ENCODE measurements at regions not wholly inside any gene's neighbourhood (a gene's known extent, or its start where the extent isn't known, plus 50 kb on each side); places are given as distances from the start of the nearest gene placed in this dataset.
"Not testable (repeated sequence)": the region's sequence is repeated elsewhere in the genome, so short reads cannot be mapped to it uniquely, and the experiment has no call there.

DNA sequence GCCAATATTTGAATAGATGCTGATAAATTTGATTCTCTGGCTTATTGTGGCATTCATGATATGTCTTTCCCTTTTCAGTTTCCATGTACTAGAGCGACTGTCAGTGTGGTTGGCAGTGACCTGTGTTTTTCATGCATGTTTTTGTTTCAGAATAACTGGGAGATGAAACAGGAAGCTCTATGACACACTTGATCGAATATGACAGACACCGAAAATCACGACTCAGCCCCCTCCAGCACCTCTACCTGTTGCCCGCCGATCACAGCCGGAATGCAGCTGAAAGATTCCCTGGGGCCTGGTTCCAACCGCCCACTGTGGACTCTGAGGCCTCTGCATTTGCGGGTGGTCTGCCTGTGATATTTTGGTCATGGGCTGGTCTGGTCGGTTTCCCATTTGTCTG lies 226.8 kb upstream of the PLGLB2 start:
- H3K27me3 ChIP-seq (ENCODE audit: control insufficient read depth, insufficient read depth, low read length); H3K36me3 ChIP-seq (ENCODE audit: control insufficient read depth, insufficient read depth, low read length); FAIRE-seq; H3K4me3 ChIP-seq (ENCODE audit: low read depth, low read length); DNase-seq (ENCODE audit: low read depth): not testable (repeated sequence)

DNA sequence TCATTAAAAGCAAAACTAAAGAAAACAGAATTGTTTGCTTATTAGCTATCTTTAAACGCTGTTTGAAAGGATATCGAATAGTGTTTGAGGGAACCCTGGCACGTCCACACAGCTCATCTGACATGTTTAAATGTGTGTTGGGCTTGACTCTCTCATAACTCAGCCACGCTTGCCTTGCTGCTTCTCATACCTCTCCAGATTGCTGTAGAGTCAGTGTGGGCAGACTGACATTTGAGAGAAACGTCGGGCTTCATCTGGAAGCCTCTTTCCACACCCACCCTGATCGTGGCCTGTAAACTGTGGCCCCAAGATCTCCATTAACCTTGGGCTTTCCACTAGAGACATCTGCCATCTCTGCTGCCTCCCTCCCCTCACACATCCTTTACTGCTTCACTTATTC lies 226.4 kb upstream of the PLGLB2 start:
- not testable (repeated sequence) for FAIRE-seq; H3K36me3 ChIP-seq (ENCODE audit: control insufficient read depth, insufficient read depth, low read length); H3K27me3 ChIP-seq (ENCODE audit: control insufficient read depth, insufficient read depth, low read length); DNase-seq (ENCODE audit: low read depth); H3K4me3 ChIP-seq (ENCODE audit: low read depth, low read length)

DNA sequence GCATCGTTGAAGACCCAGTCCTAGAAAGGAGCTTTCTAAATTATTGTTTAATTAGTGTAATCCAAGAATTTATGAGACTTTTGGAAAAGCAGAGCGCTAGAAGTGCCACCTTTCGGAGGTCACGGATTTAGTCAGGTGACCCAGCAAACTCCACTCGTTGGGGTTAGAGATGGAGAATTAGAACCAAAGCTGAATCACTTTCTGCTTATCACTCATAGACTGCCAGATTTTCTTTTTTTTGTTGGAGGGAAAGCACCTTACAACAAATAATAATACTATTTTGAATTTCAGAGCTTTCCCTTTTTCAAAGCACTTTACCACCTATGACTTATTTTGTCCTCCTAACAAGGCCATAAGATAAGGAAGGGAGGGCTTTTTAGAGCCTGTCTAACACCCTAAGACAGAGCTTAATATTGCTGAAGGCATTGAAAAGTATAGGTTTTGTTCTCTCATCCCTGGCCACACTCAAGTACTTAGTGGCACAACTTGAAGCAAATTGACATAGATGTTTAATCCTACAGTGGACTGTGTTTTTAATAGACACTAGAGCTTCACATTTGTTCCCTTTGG lies 223.2 kb upstream of the PLGLB2 start:
- H3K27me3 ChIP-seq (ENCODE audit: control insufficient read depth, insufficient read depth, low read length); H3K36me3 ChIP-seq (ENCODE audit: control insufficient read depth, insufficient read depth, low read length); DNase-seq (ENCODE audit: low read depth); H3K4me3 ChIP-seq (ENCODE audit: low read depth, low read length); FAIRE-seq: not testable (repeated sequence)

DNA sequence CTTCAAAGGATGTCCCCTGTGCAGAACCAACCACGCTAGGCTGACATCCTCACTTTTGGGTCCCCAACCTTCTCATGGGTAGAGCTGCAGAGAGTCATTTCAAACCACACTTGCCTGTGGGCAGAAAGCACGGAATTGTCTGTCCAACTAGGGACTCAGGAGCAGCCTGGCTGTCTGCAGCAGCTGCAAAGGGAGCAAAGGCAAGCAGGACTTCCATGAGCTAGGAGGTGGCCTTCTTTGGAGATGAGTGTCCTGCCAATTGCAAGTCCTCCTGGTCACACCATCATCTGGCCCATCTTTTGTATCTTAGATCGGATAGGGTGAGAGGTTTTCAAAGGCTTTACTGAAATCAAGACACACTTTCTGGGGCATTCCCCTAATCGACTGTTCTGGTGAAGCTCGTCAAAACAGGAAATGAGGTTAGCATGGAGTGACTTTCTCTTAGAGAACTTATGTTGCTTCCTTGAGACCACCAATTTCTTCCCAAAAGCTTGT lies 222.3 kb upstream of the PLGLB2 start:
- not testable (repeated sequence) for H3K4me3 ChIP-seq (ENCODE audit: low read depth, low read length); FAIRE-seq; DNase-seq (ENCODE audit: low read depth); H3K27me3 ChIP-seq (ENCODE audit: control insufficient read depth, insufficient read depth, low read length); H3K36me3 ChIP-seq (ENCODE audit: control insufficient read depth, insufficient read depth, low read length)

DNA sequence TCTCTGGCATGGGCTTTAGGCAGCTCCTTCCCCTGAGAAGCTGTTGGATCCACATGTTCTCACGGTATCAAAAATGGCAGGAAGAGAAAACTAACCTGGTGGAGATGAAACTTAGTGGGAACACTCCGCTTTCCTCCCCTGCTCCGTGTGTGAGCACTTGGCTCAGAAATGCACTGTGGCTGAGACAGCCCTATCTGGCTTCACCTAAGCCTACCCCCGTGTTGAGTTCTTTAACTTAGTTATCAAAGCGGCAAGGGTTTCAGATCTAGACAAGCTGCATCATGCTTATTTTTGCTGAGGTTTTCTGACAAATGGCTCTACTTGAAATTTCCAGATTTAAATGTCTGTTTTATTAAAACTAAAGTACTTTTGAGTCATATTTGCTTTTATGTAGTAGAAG lies 221.6 kb upstream of the PLGLB2 start:
- not testable (repeated sequence) for DNase-seq (ENCODE audit: low read depth); H3K36me3 ChIP-seq (ENCODE audit: control insufficient read depth, insufficient read depth, low read length); FAIRE-seq

DNA sequence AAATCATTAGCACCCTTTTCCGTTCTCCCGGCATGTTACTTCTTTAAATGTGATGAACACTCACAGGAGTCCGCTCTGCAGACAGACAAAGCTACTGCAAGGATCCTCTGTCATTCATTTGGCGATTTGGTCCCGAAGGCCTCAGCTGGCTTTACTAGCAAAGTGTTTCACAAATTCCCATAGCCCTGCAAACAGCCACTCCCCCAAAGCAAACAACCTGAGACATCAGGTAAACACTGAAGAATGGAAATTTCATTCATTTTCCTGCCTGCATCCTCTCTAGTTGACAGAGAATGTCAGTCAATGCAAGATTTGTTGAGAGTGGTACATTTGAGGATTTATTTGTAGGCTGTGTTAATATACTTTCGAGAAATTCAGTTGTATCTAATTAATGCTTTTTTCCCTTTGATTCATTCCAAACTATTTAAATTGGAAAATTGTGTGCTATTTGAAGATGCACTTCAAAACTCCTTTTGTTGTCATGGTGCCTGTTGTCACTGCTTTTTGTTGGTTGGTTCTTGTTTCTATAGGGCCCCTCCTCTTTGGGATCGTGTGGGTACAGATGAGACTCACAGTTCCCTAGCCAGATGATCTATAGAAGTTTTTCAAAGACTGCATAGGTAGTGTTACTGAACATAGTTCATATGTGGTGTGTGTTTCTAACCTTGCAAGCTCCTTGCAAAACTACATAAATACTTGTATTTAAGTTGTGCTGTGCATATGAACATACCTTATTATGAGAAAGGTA lies 215.7 kb upstream of the PLGLB2 start:
- not testable (repeated sequence) for DNase-seq (ENCODE audit: low read depth); H3K27me3 ChIP-seq (ENCODE audit: control insufficient read depth, insufficient read depth, low read length); H3K4me3 ChIP-seq (ENCODE audit: low read depth, low read length); H3K36me3 ChIP-seq (ENCODE audit: control insufficient read depth, insufficient read depth, low read length); FAIRE-seq

More for the DNA sequence above, 221.6 kb upstream of the PLGLB2 start:
- H3K27me3 ChIP-seq (ENCODE audit: control insufficient read depth, insufficient read depth, low read length); H3K4me3 ChIP-seq (ENCODE audit: low read depth, low read length): not testable (repeated sequence)

DNA sequence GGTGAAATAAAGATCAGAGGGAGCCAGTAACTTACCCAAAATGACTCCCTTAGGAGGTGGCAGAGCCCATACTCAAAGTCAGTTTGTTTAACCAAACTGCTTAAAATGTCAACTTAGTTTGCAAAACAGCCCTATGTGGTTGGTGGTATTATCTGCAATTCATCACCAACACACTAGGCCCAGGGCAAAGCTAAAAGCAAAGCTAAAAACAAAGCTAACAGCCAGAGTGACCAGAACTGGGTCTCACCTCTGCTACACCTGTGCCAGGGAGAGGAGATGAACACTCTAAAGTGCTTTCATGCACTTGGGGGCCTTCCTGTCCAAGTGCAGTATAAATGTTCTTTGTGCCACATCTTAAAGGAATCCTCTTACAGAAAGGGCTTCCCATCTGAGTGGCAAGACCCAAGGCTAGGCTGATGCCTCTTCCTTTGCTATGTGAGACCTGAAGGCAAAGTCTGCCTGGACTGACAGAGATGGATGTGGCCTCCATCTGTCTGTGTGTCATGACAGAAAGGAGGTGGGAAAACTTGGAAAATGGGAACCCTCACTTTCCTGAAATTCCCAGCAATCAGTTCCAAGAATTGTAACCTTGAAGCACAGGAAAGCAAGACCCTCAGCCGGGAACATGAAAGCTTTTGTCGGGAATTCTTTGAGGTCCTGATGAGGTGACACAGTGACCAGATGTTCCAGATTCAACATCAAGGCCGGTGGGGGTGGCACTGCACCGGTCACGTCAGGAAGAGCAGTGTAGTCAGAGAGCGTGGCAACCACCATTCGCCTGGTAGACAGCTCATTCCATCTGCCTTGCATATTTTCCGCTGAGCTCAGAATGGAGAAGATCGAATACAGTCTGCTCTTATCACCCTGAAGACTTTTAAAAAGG lies 214.3 kb upstream of the PLGLB2 start:
- not testable (repeated sequence) for FAIRE-seq; H3K27me3 ChIP-seq (ENCODE audit: control insufficient read depth, insufficient read depth, low read length); H3K4me3 ChIP-seq (ENCODE audit: low read depth, low read length); H3K36me3 ChIP-seq (ENCODE audit: control insufficient read depth, insufficient read depth, low read length); DNase-seq (ENCODE audit: low read depth)

DNA sequence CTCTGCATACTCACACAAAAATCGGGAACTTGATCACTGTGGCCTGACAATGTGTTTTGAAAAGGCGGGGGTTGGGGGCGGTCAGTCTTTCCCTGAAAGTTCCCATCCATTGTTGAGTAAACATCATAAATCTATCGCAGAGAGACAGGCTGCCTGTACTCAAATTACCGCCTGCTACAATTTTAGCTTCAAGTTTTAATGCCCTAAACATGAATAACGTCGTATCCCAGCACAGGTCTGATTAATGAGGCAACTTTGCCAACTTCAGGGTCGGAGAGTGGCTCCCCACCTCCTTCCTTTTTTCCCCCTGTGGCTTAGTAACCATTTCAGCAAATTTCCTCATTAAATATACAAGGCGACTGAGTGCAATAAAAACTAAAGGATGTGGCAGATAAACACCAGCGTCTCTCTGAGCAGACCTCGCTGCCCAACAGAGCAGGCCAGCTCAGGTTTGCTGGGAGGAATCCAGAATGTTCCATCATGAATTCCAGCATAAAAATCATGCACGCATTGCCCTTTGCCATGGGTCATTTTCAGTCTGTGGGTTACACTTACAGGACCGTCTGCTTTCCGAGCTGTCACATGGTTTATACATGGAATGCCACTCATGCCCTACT lies 213.5 kb upstream of the PLGLB2 start:
- FAIRE-seq; H3K27me3 ChIP-seq (ENCODE audit: control insufficient read depth, insufficient read depth, low read length); H3K36me3 ChIP-seq (ENCODE audit: control insufficient read depth, insufficient read depth, low read length); H3K4me3 ChIP-seq (ENCODE audit: low read depth, low read length); DNase-seq (ENCODE audit: low read depth): not testable (repeated sequence)

DNA sequence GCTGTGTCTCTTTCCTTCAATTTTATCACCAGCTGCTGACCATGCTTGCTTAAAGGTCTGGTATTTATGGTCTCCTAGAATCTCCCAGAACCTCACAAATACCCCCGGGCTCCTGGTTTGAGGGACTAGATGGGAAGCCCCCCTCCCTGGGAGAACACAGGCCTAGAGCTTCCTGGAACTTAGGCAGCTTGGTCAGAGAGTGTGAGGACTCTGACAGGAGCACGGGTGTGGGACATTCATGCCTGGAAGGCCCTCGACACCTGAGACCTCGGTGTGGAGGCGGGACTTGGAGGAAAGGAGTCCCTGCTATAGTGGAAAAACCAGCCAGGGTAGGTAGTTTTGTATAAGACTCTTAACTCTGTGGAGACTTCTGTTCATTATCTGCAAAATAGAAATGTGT lies 211.5 kb upstream of the PLGLB2 start:
- not testable (repeated sequence) for DNase-seq (ENCODE audit: low read depth)

DNA sequence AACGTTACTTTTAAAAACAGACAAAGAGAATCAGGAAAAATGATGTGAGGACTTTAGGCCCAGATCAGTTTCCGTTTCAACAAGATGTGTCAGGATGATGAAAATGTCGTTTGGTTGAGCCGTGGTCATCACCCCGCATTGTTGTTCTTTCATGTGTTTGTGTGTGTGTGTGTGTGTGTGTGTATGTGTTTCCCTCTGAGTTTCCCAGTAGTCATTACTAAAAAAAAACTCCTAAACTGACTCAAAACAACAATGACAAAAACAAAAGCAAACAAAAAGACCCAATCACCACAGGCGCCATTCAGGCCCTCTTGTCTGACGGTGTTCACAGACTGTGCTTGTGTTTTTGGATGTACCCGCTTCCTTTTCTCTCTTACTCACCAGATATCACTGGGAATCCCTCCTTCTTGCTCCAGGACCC lies 210.6 kb upstream of the PLGLB2 start:
- not testable (repeated sequence) for DNase-seq (ENCODE audit: low read depth); H3K36me3 ChIP-seq (ENCODE audit: control insufficient read depth, insufficient read depth, low read length); H3K4me3 ChIP-seq (ENCODE audit: low read depth, low read length); FAIRE-seq; H3K27me3 ChIP-seq (ENCODE audit: control insufficient read depth, insufficient read depth, low read length)

More for the DNA sequence above, 211.5 kb upstream of the PLGLB2 start:
- not testable (repeated sequence) for H3K4me3 ChIP-seq (ENCODE audit: low read depth, low read length); FAIRE-seq; H3K36me3 ChIP-seq (ENCODE audit: control insufficient read depth, insufficient read depth, low read length); H3K27me3 ChIP-seq (ENCODE audit: control insufficient read depth, insufficient read depth, low read length)

DNA sequence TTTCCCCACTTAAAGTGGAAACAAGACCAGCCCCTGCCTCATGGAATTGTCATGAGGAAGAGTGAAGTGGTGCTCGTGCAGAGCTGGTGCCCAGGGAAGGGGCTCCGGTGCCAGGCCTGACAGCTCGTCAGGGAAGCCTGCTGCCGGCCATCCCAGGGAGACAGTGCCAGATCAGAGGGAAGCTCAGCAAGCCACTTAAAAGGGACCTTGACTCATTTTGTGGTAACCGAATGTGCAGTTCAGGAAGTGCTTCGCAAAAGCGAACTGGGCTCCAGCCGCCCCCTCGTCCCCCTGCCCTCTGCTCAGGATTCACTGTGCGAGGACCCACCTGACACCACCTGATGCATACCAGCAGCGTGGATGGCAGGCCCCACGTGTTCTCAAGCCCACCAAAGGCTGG lies 209.6 kb upstream of the PLGLB2 start:
- not testable (repeated sequence) for DNase-seq (ENCODE audit: low read depth); FAIRE-seq; H3K27me3 ChIP-seq (ENCODE audit: control insufficient read depth, insufficient read depth, low read length); H3K36me3 ChIP-seq (ENCODE audit: control insufficient read depth, insufficient read depth, low read length); H3K4me3 ChIP-seq (ENCODE audit: low read depth, low read length)

DNA sequence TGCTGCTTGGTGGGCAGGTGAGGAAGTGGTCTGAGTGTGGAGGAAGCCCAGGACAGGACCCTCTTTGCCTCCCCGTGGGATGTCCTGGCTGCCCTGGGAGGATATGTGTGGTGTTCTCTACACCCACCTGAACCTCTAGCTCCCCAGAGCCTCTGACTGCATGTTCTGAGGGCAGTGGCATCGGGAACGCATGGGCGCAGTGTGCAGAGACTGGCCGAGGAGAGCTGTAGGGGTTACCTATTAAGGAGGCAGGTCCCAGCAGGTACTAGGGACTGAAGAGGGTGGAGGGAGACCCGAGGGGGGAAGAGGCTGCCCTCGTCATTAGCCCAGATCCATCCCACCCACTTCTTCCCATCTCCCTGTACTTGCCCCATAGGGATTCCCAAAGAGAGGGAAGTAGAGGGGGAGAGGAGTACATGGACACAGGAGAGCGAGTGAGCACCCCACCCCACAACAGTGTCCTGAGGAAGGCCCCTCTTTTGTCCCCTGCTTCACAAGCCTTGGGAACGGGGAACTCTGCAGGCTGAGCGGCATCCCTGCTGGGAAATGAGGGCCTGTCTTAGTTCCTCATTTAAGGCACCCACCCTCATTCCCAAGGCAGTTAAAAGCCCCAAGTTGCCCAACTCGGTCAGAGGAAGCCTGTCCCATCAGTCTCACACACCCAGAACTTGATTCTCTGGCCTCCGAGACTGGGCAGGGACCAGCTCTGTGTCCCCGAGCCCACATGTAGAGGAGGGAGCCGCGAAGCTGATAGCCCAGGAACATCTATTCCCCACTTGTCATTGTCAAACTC lies 208.5 kb upstream of the PLGLB2 start:
- FAIRE-seq; DNase-seq (ENCODE audit: low read depth): not testable (repeated sequence)

DNA sequence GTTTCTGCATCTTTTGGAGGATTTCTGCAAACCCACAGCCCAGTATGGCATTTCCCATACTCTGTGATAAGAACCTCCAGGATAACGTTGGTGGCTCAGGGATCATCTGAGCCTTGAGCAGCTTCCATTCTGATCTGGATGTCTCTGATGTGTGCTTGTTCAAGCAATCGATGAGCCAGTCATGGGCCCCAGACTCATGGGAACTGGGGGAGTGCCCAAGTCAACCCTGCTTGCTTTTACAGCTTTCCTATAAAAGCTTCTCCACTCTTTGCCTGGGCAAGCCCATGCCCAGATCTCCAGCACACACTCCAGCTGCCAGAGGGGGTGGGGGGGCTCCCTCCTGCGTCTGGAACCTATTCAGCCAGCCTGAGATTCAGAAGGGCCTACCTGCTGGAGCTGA lies 207.6 kb upstream of the PLGLB2 start:
- H3K36me3 ChIP-seq (ENCODE audit: control insufficient read depth, insufficient read depth, low read length); FAIRE-seq; H3K4me3 ChIP-seq (ENCODE audit: low read depth, low read length); DNase-seq (ENCODE audit: low read depth); H3K27me3 ChIP-seq (ENCODE audit: control insufficient read depth, insufficient read depth, low read length): not testable (repeated sequence)

More for the DNA sequence above, 208.5 kb upstream of the PLGLB2 start:
- not testable (repeated sequence) for H3K27me3 ChIP-seq (ENCODE audit: control insufficient read depth, insufficient read depth, low read length); H3K36me3 ChIP-seq (ENCODE audit: control insufficient read depth, insufficient read depth, low read length); H3K4me3 ChIP-seq (ENCODE audit: low read depth, low read length)

Data from bronchial epithelial cell (primary cell).